HTR-8/SVneo (cell line): ENCODE measurements at regions not wholly inside any gene's neighbourhood (a gene's known extent, or its start where the extent isn't known, plus 50 kb on each side); places are given as distances from the start of the nearest gene placed in this dataset.

Experiments used
- DNase-seq: peaks from one replicate; pipeline ENCODE4 v3.0.0; 2011; ENCODE audit warnings: low spot score, mixed read lengths; ENCODE audit not compliant: insufficient read length
- FAIRE-seq: peaks from 2 replicates; lab custom pipeline; 2011; peaks lifted over from hg19 to GRCh38; lab: Jason Lieb, UNC

DNA sequence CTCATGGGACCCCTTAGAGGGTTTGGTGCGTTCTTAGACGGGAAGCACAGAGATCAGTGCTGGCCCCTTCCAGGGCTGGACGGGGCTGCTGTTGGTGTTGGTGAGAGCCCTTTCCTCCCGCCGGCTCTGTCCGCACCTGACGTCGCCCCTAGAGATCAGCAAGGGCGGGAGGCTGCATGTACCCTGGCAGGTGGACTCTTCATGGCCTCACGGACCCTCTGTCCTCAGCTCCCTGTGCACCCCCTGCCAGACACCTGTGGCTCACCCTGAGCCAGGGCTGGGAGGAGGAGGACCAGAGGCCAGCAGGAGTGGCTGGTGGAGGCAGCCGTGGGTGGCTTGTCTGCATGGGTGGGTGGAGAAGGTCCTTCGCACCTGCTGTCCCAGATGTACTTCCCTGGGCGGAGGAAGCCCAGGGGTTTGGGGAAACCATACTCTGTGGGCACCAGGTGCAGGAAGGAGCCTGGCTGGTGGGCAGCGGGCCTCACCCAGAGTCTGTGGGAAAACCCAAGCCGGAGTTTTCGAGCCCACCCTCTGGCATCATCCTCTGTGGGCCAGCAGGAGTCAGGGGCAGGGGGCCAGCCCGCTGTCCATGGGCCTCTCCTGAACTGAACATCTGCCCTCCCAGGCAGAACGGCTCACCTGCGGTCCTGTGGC lies 348.6 kb downstream of the SEC14L1 start:
- no peak for FAIRE-seq
- no peak for DNase-seq

GRCh38 chr17:77489893-77490255 lies 349.1 kb downstream of the SEC14L1 start:
- FAIRE-seq (no peak), DNase-seq (no peak)

GRCh38 chr17:77490361-77491183 lies 349.8 kb downstream of the SEC14L1 start:
- FAIRE-seq (no peak), DNase-seq (no peak)

DNA sequence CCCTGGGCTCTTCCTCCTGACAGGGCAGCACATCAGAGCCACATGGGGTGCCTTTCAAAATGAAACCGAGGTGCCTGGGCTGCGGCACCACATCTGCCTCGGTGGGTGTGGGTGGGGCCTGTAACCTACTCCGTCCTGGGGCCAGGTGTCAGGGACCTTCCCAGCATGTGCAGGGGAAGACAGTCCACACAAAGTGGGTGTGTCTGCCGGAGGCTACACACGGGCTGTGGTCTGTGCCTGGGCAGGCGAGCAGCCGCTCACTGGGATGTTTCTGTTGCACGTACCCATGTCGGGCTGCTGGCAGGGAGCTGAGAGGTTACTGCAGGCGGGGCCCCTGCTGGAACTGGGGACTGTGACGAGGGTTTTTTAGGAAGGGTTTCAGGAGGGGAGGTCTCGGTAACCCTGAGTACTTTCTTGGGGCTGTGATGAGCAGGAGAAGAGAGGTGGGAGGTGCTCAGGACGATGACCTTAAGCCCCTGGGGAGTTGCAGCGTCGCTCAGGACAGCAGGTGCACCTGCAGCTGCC lies 351.2 kb downstream of the SEC14L1 start:
- no peak for DNase-seq
- FAIRE-seq, result no peak

GRCh38 chr17:77492446-77493237 lies 351.9 kb downstream of the SEC14L1 start:
- DNase-seq, result no peak
- no peak for FAIRE-seq

- no peak for DNase-seq
- no peak for FAIRE-seq
These were observed 352.6 kb downstream of the SEC14L1 start for GRCh38 chr17:77493238-77493820.

GRCh38 chr17:77493901-77494663 lies 353.3 kb downstream of the SEC14L1 start:
- FAIRE-seq (no peak), DNase-seq (no peak)

DNA sequence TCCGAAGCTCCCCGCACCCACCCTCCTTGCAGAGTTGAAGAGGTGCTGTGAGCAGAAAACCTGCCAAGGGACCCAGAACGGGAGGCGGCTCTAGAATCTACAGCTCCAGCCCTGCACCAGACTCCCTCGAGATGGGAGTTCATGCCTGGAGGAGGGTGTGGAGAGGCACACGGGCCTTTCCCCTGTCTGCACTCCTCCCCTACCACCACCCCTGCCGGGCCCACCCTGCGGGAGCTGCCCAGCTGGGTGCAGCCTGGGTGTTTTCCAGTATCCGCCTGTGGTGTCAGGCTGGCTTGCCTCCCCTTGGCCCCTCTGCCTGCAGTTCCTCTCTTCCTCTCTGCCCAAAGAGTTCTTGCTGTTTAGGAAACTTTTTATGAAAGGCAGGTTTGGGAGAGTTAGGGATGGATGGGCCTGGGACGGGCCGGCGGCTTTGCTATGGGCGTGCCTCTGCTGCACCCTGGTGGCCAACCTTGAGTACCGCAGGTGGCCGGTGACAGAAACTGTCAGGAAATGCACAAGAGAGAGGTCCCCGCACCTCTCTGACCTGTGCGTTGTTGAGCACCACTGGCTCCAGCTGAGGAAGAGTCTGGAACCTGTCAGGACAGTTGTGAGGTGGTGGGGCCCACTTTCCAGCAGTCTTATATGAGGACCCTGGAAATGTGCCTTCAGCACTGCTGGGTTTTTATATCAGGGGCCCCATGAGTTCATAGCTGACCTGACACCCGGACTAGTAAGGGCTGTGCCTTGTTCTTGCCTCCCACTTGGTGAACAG lies 354.1 kb downstream of the SEC14L1 start:
- FAIRE-seq (peak; percentile 93), DNase-seq (peak; percentile 93)

GRCh38 chr17:77495575-77495974 lies 354.8 kb downstream of the SEC14L1 start:
- DNase-seq (no peak), FAIRE-seq (no peak)

DNA sequence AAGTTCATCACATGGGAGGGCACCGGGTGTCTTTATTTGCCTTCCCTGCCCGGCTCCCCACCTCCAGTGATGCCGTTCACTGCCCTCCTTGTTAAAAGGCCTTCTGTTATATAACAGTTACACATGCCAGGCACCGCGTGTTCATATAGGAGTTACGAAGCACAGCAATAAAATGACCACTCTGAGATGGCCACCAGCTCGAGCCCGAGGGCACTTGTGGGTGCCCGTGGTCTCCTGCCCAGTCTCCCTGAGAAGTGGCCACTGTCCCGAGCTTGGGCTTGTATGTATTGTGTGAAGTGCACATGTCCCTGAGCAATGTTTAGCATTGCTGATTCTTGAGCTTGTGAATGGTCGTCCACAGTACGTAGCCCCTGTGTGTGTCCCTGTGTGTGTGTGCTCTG lies 355.6 kb downstream of the SEC14L1 start:
- FAIRE-seq (no peak), DNase-seq (no peak)

DNA sequence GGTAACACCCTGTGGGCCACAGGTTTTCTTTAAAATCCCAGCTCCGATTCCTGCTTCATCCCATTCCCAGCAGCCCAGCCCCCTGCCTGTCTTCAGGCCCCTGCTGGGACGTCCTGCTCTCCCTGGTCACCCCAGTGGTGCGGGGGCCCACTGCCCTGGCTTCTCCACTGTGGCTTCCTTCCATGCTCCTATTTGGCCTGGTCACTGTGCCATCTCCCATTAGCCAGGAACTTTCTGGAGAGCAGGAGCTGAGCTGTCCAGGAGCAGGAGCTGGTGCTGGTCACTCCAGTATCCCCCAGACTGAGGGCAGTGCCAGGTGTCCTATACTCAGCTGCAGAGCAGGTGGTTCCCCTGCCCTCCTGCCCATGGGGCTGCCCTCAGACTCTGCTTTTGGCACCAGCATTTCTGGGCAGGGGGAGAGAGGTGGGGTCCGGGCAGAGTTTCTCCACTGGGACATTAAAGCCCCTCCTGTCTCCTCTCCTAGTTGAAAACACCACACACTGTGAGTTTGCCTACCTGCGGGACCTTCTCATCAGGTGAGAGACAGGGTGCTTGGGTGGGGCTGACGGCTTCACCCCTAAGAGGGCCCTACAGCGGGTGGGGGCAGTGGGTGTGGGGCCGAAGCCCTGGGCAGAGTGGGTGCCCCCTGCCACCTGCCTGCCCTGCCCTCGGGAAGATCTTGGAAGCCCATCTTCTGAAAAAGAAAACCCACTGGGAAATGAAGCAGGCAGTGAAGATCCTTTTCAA lies 356.2 kb downstream of the SEC14L1 start:
- DNase-seq (no peak), FAIRE-seq (no peak)

DNA sequence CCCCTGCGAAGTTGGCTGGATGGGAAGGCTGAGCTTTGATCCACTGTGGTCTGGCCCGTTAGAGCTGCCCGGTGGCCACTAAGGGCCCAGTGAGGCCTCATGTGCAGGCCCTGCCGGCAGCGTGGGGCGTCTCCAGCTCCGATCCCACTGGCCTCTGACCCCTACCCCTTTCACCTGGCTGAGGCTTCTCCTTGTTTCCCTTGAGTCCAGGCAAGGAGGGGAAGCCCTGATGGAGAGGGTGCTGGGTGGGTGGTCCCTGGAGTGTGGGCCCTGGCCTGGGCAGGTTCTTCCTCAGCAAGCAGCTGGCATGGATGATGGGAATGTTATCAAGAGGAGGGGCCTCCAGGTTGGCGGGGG lies 356.8 kb downstream of the SEC14L1 start:
- no peak for DNase-seq
- FAIRE-seq, result no peak

GRCh38 chr17:77498091-77498741 lies 357.4 kb downstream of the SEC14L1 start:
- DNase-seq, result no peak
- FAIRE-seq, result no peak

DNA sequence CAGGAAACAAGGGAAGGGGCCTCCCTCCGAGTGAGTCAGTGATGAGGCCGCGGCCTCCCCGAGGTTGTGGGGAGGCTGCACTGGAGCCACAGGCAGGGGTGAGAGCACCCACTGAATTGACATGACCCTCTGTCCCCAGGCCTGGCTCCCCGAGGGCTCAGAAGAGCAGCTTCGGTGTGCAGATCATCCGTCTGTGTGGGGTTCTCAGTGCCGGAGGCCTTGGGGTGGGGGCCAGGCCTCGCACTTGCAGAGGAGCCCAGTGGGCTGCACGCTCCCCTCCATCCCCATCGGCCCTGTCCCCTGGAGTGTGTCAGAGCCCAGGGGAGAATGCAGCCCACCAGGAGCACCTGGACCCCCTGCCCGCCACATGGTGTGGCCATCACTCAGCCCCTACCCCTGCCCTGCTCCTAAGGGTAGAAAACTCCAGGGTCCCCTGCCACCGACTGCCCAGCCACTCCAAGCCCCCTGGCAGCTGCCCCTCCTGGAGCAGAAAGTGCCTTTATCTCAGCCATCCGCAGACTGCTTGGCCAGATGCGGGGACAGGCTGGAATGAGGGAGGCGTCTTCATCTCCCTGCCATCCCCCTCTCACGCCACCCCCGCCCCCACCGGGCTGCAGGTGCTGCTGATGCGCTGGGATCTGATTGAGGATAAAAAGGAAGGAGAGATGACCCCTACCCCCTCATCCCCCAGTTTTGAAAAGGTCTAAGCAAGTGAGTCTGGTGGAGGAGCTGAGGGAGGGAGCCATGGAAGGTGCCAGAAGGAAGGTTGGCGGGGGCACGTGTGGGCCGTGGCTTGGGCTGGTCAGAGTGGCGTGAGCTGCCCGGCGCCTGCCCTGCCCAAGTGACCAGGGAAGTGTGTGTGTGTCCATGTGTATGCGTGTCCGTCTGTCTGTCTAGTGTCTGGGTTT lies 358.3 kb downstream of the SEC14L1 start:
- FAIRE-seq (peak; percentile 40), DNase-seq (no peak)

DNA sequence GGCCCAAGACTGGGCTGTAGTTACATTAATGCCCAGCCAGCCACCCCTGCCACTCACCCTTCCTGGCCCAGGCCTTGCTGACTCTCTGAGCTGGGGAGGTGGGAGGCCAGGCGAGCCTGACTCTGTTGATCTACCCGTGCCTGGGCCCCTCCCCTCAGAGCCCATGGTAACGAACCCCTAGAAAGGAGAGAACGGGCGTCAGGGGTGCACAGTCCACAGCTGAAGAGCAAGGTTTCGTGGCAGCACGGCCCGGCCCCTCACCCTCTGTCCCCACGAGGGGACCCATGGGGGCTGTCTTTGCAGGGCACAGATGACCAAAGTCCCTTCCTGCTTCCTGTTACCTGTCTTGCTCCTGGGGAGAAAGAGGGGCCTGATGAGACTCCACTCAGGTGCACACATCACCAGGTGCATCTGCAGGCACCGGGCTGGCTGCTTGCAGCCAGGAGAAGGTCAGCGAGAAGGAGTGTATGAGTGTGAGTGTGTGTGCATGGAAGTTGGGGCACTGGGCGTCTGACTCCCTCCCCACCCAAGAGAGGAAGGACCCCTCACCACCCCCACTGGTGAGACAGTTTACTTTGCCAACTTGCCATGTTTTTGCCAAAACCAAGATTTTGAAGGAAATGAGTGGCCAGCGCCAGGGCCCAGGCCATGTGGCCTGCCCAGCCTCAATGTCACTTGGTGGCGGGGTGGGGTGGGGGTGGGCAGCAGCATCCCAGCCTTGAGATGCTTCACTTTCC lies 359.1 kb downstream of the SEC14L1 start:
- DNase-seq (no peak), FAIRE-seq (no peak)

DNA sequence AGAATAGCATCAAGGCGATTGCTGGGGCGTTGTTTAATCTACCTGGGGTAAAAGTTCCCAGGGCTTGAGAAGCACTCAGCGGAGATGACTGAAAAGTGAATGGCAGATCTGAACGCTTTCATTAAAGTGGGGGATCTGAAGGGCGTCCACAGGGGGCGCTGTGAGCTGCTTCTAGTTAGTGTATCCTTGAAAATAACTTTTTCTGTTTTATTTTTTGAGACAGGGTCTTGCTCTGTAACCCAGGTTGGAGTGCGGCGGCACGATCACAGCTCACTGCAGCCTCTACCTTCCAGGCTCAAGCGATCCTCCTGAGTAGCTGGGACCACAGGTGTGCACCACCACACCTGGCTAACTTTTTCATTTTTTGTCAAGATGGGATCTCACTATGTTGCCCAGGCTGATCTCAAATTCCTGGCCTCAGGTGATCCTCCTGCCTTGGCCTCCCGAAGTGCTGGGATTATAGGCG lies 360.4 kb downstream of the SEC14L1 start:
- DNase-seq, result no peak
- no peak for FAIRE-seq
